Endothelial cell (in vitro differentiated cells): ENCODE measurements at regions not wholly inside any gene's neighbourhood (a gene's known extent, or its start where the extent isn't known, plus 50 kb on each side); places are given as distances from the start of the nearest gene placed in this dataset.

Source experiments
- DNase-seq: peaks from one replicate; pipeline ENCODE4 v3.0.0; 2021; ENCODE audit warnings: low spot score
- H3K27ac Mint-ChIP-seq: one replicate; pipeline ENCODE4 v1.8.0; 2021; ENCODE audit warnings: mixed read lengths, inconsistent platforms; ENCODE audit not compliant: unreplicated experiment
- H3K27me3 Mint-ChIP-seq: one replicate; pipeline ENCODE4 v1.8.0; 2021; ENCODE audit warnings: mild to moderate bottlenecking, moderate library complexity, mixed read lengths, inconsistent platforms; ENCODE audit not compliant: unreplicated experiment
- H3K36me3 Mint-ChIP-seq: one replicate; pipeline ENCODE4 v1.8.0; 2021; ENCODE audit warnings: mild to moderate bottlenecking, low read depth, mixed read lengths, inconsistent platforms; ENCODE audit not compliant: unreplicated experiment
- H3K4me1 Mint-ChIP-seq: one replicate; pipeline ENCODE4 v1.8.0; 2021; ENCODE audit warnings: mild to moderate bottlenecking, mixed read lengths, inconsistent platforms; ENCODE audit not compliant: unreplicated experiment
- H3K4me3 Mint-ChIP-seq: one replicate; pipeline ENCODE4 v1.8.0; 2021; ENCODE audit warnings: mild to moderate bottlenecking, mixed read lengths, inconsistent platforms; ENCODE audit not compliant: unreplicated experiment
- H3K9me3 Mint-ChIP-seq: one replicate; pipeline ENCODE4 v1.8.0; 2021; ENCODE audit warnings: mixed read lengths, inconsistent platforms; ENCODE audit not compliant: unreplicated experiment
- CTCF ChIP-seq: fragments of 200-600 bp; sonication (generic); IDR thresholded peaks from one replicate; pipeline ENCODE4 v1.5.0; 2021; ENCODE audit warnings: antibody characterized with exemption; ENCODE audit not compliant: unreplicated experiment

- DNase-seq = no peak
- H3K27ac Mint-ChIP-seq = no peak overlapping the region
- no peak for TF ChIP-seq CTCF
- no peaks in the 10 kb centered on the region for H3K36me3 Mint-ChIP-seq
- no peaks in the 10 kb centered on the region for H3K4me1 Mint-ChIP-seq
- no peak overlapping the region for H3K4me3 Mint-ChIP-seq
- H3K9me3 Mint-ChIP-seq = no peaks in the 10 kb centered on the region
- H3K27me3 Mint-ChIP-seq = no peaks in the 10 kb centered on the region
Observed at GRCh38 chr9:29285818-29286217, 1712.5 kb upstream of the C9orf72 start.

- H3K27ac Mint-ChIP-seq = no peak overlapping the region
- no peaks in the 10 kb centered on the region for H3K9me3 Mint-ChIP-seq
- no peak for DNase-seq
- no peak for TF ChIP-seq CTCF
- H3K4me1 Mint-ChIP-seq = no peaks in the 10 kb centered on the region
- H3K27me3 Mint-ChIP-seq = no peaks in the 10 kb centered on the region
- H3K36me3 Mint-ChIP-seq = peaks cover 4% of the 10 kb centered on the region
- no peak overlapping the region for H3K4me3 Mint-ChIP-seq
Observed at GRCh38 chr9:29289365-29289764, 1716.1 kb upstream of the C9orf72 start.

- Mint-ChIP-seq H3K27me3 (no peaks in the 10 kb centered on the region), H3K27ac (no peak overlapping the region), H3K9me3 (no peaks in the 10 kb centered on the region), H3K36me3 (peaks cover 4% of the 10 kb centered on the region), H3K4me3 (no peak overlapping the region), H3K4me1 (no peaks in the 10 kb centered on the region)
- TF ChIP-seq CTCF = no peak
- DNase-seq = no peak
Observed at GRCh38 chr9:29290516-29290915, 1717.2 kb upstream of the C9orf72 start.

GRCh38 chr9:29297592-29297991 is 1724.3 kb upstream of the C9orf72 start:
- no peak for TF ChIP-seq CTCF
- DNase-seq = no peak
- Mint-ChIP-seq H3K36me3 (peaks cover 1% of the 10 kb centered on the region), H3K4me1 (no peaks in the 10 kb centered on the region), H3K9me3 (no peaks in the 10 kb centered on the region), H3K27ac (no peak overlapping the region), H3K4me3 (no peak overlapping the region), H3K27me3 (peaks cover 2% of the 10 kb centered on the region)

- H3K36me3 Mint-ChIP-seq = no peaks in the 10 kb centered on the region
- TF ChIP-seq CTCF = no peak
- no peak overlapping the region for H3K4me3 Mint-ChIP-seq
- H3K27me3 Mint-ChIP-seq = no peaks in the 10 kb centered on the region
- H3K9me3 Mint-ChIP-seq = no peaks in the 10 kb centered on the region
- H3K4me1 Mint-ChIP-seq = no peaks in the 10 kb centered on the region
- DNase-seq = no peak
- H3K27ac Mint-ChIP-seq = no peak overlapping the region
Observed at GRCh38 chr9:29311221-29311620, 1737.9 kb upstream of the C9orf72 start.
